Motor neuron (in vitro differentiated cells): ENCODE measurements at regions not wholly inside any gene's neighbourhood (a gene's known extent, or its start where the extent isn't known, plus 50 kb on each side); places are given as distances from the start of the nearest gene placed in this dataset.

Source experiments
- ATAC-seq, 8 experiments: fragments of 200-7000 bp; cut with Tn5 transposase; replicated peaks in 6 of 8; 2 replicates each; pipeline ENCODE4 v1.8.0; 2021; ENCODE audit warnings: mild to moderate bottlenecking in 8 of 8, moderate library complexity in 8 of 8
- H3K27ac ChIP-seq, 2 donors: fragments of 250-450 bp; sonication (Bioruptor Pico); 2 replicates each; pipeline ENCODE4 v1.9.0; 2021; ENCODE audit warnings: antibody characterized with exemption in 2 of 2, mild to moderate bottlenecking in 2 of 2, moderate library complexity in 1 of 2
- H3K4me1 ChIP-seq, 2 donors: fragments of 250-450 bp; sonication (Bioruptor Pico); replicated peaks in 1 of 2; 2 replicates each; pipeline ENCODE4 v1.6.1; 2021; ENCODE audit warnings: antibody characterized with exemption in 2 of 2, mild to moderate bottlenecking in 2 of 2, moderate library complexity in 1 of 2
- H3K4me3 ChIP-seq, 5 donors: fragments of 250-450 bp; sonication (Bioruptor Pico); 2 replicates each; pipeline ENCODE4 v1.9.0; 2021; ENCODE audit warnings: antibody characterized with exemption in 5 of 5, mild to moderate bottlenecking in 5 of 5, moderate library complexity in 4 of 5
- WGBS, 10 experiments: fragments of 450-650 bp; shearing (Covaris generic); methylation state at CpG; one replicate each; pipeline ENCODE4 v1.0.0; 2022; 5-methylcytosine and 5-hydroxymethylcytosine counted together
- in situ Hi-C, 9 experiments: fragments of 400-800 bp; cut with MboI; loops; one replicate each; pipeline ENCODE4 v1.15.0; 2021; ENCODE audit warnings: low sequenced_read_pairs in 9 of 9, low pct_unique_long_range_greater_than_20kb in 2 of 9; ENCODE audit not compliant: unreplicated experiment in 9 of 9

DNA sequence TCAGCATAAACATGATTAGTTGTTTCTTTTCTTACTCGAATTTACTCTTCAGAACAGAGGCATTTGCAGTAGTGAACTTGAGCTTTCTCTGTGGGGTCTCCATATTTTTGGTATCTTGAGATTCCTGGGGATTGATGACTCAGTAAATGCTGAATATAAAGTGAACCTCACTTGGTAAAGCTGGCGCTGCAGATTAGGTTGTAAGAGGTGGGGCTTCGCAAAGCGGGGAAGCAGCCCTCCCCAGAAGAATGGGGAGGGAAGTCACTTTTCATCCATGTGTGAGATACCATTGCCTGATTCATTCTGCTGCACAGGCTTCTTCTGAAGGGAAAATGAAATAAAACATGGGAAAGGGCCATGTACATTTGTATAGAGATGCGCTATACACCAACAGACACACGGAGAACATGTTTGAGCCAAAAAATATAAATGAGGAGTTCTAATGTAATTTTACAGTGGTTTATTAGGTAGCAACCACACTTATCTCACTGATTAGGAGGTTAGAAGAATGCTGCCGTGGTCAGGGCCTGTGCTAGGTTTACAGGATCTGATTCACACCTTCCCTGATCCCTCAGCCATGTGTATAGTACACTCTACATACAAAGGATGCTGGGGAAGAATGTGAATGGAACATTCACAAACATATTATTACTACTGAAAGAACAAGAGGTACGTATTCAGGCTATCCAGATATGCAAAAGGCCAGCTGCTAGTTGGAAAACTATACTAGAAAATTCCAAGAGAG, 63.5 kb downstream of the DNTTIP2 start:
- Histone ChIP-seq H3K4me1 (peaks cover 13 to 16% of the 10 kb centered on the region in 2 donors), H3K27ac (no peak overlapping the region), H3K4me3 (no peak overlapping the region)
- in situ Hi-C loops: loop anchor here in 8 of 9 experiments (10.0 to 25.0 kb wide), 5 partner anchors 178 to 503 kb away; partner anchors contain the start of gene FNBP1L (in 1 of the 8)
- 67 to 100% (median 81%) methylated on average over 2 to 7 of the region's 8 CpGs; no CpG with 5 or more reads in 1 of the 10 experiments for WGBS, 10 experiments
- no peak for ATAC-seq

DNA sequence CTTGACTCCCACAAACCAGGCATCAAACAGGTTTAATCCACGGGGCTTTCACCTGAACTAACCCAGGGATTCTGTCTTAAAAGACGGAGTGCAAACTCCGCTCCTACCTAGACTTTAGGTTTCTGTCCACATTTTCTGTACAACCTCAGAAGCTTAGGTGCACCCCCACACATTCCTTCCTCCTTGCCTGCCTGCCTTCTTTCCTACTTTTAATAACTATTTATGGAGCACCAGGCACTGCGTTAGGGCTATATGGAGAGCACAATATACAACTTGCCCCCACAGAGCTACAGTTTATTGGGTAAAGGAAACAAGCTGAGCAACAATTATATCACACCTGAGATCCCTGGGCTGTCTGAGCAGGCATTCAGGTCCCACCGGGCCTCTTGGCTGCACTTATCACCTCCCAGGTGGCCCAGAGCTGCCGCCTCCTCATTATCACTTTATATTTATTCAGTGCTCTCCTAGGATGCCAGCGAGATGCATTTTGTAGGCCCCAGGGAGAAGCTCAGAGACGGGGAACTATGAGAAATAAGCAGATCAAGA, 64.1 kb downstream of the DNTTIP2 start:
- peaks cover 13 to 16% of the 10 kb centered on the region in 2 donors for H3K4me1 ChIP-seq
- no peak overlapping the region for H3K27ac ChIP-seq
- 49 to 100% (median 72%) methylated on average over 1 to 8 of the region's 8 CpGs; no CpG with 5 or more reads in 1 of the 10 experiments for WGBS, 10 experiments
- in situ Hi-C loops: loop anchor here in 8 of 9 experiments (10.0 to 25.0 kb wide), 5 partner anchors 178 to 503 kb away; partner anchors contain the start of gene FNBP1L (in 1 of the 8)
- ATAC-seq: peak in 1 of 8 experiments; percentile 27
- H3K4me3 ChIP-seq: no peak overlapping the region

DNA sequence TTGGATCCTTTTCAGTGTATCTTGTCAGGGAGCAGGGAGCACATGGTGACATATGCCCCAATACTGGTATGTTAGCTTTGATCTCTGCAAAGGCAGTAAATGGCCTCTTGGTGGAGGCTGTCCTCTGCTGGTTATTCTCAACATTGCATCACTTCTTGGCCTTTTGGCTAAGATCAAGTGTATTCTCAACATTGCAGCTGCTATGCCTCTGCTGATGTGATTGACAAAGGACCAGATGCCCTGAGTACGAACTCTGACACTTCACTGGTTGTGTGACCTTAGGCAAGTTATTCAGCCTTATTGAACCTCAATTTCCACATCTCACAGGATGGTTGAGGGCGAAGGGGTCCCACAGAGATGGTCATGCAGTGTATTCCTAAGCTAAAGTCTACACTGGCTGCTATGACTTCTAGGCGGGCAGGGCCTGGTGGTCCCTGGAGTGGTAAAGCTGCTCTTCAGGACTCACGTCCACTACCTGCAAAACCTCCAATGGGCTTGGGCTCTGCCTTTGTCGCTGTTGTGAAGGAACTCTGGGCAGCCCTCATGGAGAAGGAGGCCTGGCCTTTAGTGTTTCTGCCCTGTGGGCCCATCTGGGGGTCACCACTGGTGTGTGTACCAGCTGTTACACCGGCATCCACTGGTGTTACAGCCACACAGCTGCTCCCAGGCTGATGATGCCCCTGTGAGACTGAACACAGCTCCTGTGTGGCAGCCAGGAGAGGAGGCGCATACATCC, 64.8 kb downstream of the DNTTIP2 start:
- no peak overlapping the region for H3K4me3 ChIP-seq
- peak; percentile 86 to 95 (median 92) for ATAC-seq
- in situ Hi-C loops: loop anchor here in 8 of 9 experiments (10.0 to 25.0 kb wide), 5 partner anchors 177 to 502 kb away; partner anchors contain the start of gene FNBP1L (in 1 of the 8)
- WGBS, 10 experiments: 0 to 79% (median 54%) methylated on average over 1 to 6 of the region's 7 CpGs; no CpG with 5 or more reads in 4 of the 10 experiments
- H3K27ac ChIP-seq: no peak overlapping the region
- H3K4me1 ChIP-seq: peaks cover 13 to 16% of the 10 kb centered on the region in 2 donors

DNA sequence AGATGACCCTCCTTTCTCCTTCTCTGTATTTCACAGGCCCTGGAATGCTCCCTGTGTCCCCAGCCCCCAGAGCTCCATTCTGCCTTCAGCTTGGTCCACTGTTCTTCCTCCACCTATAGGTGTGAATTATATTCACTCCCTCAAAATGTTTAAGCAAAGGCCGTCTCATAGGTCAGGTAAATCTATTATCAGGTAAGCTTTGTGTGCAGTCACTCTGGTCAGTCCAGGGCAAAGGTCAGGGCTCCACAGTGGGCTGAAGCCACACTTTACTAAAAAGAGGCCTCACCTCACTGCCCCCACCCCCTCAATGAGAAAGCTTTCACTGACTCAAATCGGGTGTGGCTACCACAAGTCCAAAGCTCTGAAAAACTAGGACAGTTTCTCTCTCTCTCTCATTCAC, 65.9 kb downstream of the DNTTIP2 start:
- 83 to 100% (median 100%) methylated on average over 1 to 2 of the region's 2 CpGs; no CpG with 5 or more reads in 4 of the 10 experiments for WGBS, 10 experiments
- Histone ChIP-seq H3K27ac (no peak overlapping the region), H3K4me3 (no peak overlapping the region), H3K4me1 (peaks cover 13 to 16% of the 10 kb centered on the region in 2 donors)
- ATAC-seq: peak in 2 of 8 experiments; percentile 32 to 39
- in situ Hi-C loops: loop anchor here in 8 of 9 experiments (10.0 to 25.0 kb wide), 5 partner anchors 176 to 501 kb away; partner anchors contain the start of gene FNBP1L (in 1 of the 8)

DNA sequence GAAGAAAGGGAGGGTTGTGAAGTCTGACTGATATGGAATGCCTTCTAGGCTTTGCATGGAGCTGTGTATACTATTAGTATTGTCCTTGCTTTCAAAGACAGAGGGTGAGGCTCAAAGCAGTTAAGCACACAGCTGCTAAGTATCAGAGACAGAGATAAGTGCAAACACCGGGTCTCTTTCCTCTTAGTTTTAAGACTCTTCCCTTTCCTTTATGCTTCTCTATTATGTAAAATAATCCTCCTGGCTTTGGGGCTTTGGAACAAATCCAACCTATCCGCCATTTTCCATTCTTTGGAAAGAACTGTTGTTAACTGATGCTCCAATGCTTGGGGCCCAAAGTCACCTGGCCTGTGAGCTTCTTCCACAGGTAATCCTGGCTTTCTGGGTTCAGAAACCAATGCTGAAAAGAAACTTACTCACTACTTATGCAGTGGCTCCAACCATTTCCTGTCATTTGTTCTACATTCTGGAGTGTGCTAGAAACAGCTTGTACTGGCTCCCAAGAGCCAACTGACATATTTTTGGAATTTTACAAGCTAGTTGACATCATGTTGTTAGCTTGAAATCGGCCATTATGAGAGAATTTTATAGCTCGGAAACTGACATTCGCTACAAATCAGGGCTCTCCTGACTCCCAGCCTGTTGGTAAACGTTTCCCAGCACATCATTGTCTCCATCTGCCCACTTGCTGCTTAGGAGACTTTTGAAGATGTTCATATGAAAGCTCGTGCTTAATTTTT, 67.5 kb downstream of the DNTTIP2 start:
- no peak for ATAC-seq
- Histone ChIP-seq H3K27ac (no peak overlapping the region), H3K4me3 (no peak overlapping the region), H3K4me1 (peaks cover 13 to 25% of the 10 kb centered on the region in 2 donors)
- WGBS, 10 experiments: 33 to 94% (median 84%) methylated on average over 1 to 7 of the region's 7 CpGs
- in situ Hi-C loops: loop anchor here in 8 of 9 experiments (10.0 to 25.0 kb wide), 5 partner anchors 174 to 499 kb away; partner anchors contain the start of gene FNBP1L (in 1 of the 8)

DNA sequence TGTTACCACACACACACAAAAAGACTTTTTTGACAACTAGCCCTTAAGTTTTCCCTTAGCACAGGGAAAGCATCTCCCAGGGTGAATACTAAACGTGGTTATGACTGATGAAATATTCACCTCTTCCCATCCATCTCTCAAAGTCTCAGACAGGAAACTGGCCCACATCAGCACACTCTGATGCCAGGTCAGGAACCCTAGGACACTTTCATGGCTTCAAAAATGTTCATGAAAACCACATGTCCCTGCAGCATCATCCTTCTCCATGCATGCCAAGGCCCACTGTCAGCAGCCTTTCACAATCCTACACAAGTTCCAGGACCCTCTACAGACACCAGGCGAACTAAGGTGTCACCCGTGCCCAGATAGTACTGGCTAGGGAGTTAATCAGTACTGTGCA, 68.7 kb downstream of the DNTTIP2 start:
- H3K27ac ChIP-seq: no peak overlapping the region
- 20 to 100% (median 75%) methylated on average over 1 to 3 of the region's 3 CpGs; no CpG with 5 or more reads in 4 of the 10 experiments for WGBS, 10 experiments
- no peak for ATAC-seq
- peaks cover 11 to 22% of the 10 kb centered on the region in 2 donors for H3K4me1 ChIP-seq
- in situ Hi-C loops: loop anchor here in 8 of 9 experiments (10.0 to 25.0 kb wide), 5 partner anchors 173 to 498 kb away; partner anchors contain the start of gene FNBP1L (in 1 of the 8)
- no peak overlapping the region for H3K4me3 ChIP-seq

DNA sequence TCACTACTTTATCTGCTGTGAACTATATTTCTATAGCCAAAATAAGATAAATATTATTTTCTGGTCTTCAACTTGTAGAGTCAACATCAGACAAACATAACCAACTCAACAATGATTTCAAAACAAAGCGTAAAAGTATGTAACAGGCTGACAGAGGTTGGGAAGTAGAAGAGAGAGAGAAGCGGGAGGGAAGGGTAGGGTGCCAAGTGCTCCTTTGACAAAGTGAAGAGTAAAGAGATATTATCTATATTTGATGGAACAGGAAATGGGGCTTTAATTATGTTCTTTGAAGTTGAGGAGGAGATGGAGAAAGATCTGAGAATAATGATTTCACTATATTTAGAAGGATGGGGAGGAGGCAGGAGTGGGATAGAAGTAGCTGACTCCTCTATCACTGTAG, 70.1 kb downstream of the DNTTIP2 start:
- H3K4me3 ChIP-seq: no peak overlapping the region

DNA sequence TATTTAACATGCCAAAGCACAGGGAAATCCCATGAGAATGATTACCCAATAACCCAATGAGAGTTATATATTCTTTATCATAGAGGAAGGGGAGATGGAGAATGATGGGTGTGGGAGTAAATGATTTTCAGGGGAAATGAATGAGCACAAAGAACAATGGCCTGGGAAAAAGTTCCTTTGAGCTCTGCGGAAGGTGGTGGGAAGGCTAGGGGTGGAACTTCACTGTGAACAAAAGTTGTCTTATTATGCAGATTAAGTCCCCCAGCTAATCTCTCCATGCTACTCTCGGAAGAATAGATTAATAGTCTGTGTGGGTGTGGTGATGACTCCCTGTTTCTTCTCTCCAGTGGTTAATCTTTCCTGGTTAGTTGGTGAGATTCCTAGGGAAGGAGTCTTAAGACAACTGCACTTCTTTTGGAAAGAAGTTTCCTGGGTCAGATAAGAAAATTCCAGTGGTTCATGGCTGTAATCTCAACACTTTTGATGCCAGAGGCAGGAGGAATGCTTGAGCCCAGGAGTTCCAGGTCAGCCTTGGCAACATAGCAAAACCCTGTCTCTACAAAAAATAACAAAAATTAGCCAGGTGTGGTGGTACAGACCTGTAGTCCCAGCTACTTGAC, 71.6 kb downstream of the DNTTIP2 start:
- WGBS, 10 experiments: 0 to 93% (median 38%) methylated on average over 1 to 2 of the region's 2 CpGs; no CpG with 5 or more reads in 3 of the 10 experiments
- ATAC-seq: peak in 3 of 8 experiments; percentile 87 to 97 (median 95)
- Histone ChIP-seq H3K4me3 (no peak overlapping the region), H3K4me1 (peaks cover 0 to 9% of the 10 kb centered on the region in 2 donors), H3K27ac (peak overlapping the region in 1 of 2 donors; percentile 37)
- in situ Hi-C loops: loop anchor here in 5 of 9 experiments (25.0 kb wide), 3 partner anchors 170 to 495 kb away; partner anchors contain the start of gene FNBP1L (in 1 of the 5)

More for the DNA sequence above, 70.1 kb downstream of the DNTTIP2 start:
- in situ Hi-C loops: loop anchor here in 5 of 9 experiments (25.0 kb wide), 3 partner anchors 172 to 497 kb away; partner anchors contain the start of gene FNBP1L (in 1 of the 5)
- 64 to 100% (median 100%) methylated on average over 2 of the region's 2 CpGs for WGBS, 10 experiments
- peaks cover 2 to 12% of the 10 kb centered on the region in 2 donors for H3K4me1 ChIP-seq
- ATAC-seq: no peak
- H3K27ac ChIP-seq: no peak overlapping the region

DNA sequence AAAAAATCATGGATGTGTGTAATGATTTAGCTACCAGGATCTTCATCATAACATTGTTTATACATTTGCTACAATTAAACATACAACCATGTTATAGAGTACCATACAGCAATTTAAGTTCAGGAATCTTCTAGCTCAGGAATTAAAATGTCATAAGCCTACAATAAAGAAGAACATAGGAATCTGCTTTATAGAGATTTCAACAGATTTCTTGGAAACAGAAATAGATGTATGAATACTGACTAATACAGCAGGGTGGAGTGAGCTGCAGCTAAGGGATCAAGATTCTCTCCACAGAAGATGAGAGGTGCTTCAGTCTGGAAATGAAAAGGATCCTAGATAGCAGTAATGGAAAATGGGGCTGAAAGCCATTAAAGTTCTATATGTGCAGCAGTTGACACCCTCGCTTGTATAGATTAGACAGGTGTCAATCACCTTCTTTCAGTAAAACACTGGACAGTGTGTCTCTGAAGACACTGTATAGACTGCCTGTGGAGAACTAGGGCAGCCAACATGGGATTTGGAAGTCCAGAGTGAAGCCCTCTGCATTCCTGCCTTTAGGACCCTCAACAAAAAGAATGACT, 73.9 kb downstream of the DNTTIP2 start:
- ATAC-seq: peak in 2 of 8 experiments; percentile 85 to 90
- in situ Hi-C loops: loop anchor here in 5 of 9 experiments (25.0 kb wide), 3 partner anchors 168 to 493 kb away; partner anchors contain the start of gene FNBP1L (in 1 of the 5)
- H3K27ac ChIP-seq: no peak overlapping the region
- 80 to 100% (median 92%) methylated on average over 1 of the region's 1 CpG; no CpG with 5 or more reads in 5 of the 10 experiments for WGBS, 10 experiments
- peaks cover 0 to 9% of the 10 kb centered on the region in 2 donors for H3K4me1 ChIP-seq
- no peak overlapping the region for H3K4me3 ChIP-seq

DNA sequence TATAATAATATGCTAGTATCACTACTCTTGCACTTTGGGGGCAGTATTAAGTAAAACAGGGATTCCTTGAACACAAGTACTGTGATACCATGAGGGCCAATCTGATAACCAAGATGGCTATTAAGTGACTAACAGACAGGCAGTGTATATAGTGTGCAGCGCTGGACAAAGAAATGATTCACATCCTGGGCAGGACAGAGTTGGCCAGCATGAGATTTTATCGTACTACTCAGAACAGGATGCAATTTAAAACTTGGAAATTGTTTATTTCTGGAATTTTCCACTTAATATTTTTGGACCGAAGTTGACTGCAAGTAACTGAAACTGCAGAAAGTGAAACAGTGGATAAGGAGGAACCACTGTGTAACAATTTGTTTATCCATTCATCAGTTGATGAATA, 74.6 kb downstream of the DNTTIP2 start:
- Histone ChIP-seq H3K27ac (no peak overlapping the region), H3K4me3 (no peak overlapping the region), H3K4me1 (peaks cover 0 to 9% of the 10 kb centered on the region in 2 donors)
- ATAC-seq: peak in 2 of 8 experiments; percentile 88 to 91
- in situ Hi-C loops: loop anchor here in 5 of 9 experiments (25.0 kb wide), 3 partner anchors 167 to 492 kb away; partner anchors contain the start of gene FNBP1L (in 1 of the 5)
- 0 to 100% (median 87%) methylated on average over 1 to 3 of the region's 3 CpGs for WGBS, 10 experiments

DNA sequence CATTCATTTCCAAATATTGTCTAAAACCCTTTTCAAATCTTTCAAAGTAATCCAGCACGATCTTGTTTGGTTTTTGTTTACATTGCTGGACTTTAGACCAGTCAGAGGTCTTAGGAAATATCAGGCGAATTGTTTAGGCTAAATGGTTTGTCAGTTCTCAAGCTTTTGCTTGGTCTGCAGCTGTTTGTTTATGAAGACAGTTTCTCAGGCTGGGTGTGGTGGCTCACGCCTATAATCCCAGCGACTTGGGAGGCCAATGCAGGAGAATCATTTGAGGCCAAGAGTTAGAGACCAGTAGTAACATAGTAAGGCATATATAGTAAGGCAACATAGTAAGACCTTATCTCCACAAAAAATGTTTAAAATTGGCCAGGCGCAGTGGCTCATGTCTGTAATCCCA, 77.5 kb downstream of the DNTTIP2 start:
- Histone ChIP-seq H3K4me1 (peaks cover 0 to 8% of the 10 kb centered on the region in 2 donors), H3K4me3 (no peak overlapping the region), H3K27ac (no peak overlapping the region)
- in situ Hi-C loops: loop anchor here in 5 of 9 experiments (25.0 kb wide), 3 partner anchors 164 to 489 kb away; partner anchors contain the start of gene FNBP1L (in 1 of the 5)
- no peak for ATAC-seq
- 66 to 100% (median 89%) methylated on average over 1 to 5 of the region's 5 CpGs; no CpG with 5 or more reads in 2 of the 10 experiments for WGBS, 10 experiments
